Ovary (tissue), 7 donors: ENCODE measurements at regions not wholly inside any gene's neighbourhood (a gene's known extent, or its start where the extent isn't known, plus 50 kb on each side); places are given as distances from the start of the nearest gene placed in this dataset.

ENCODE experiments used
- DNase-seq, 5 donors: peaks; one replicate each; pipeline ENCODE4 v3.0.0-alpha.2; 2019 to 2020
- H3K27ac ChIP-seq, 2 donors: fragments of 200-600 bp; one replicate each; pipeline versions ENCODE4 v1.5.1 to v1.8.0; 2019 to 2022
- H3K27me3 ChIP-seq: fragments of 200-600 bp; one replicate; pipeline ENCODE4 v1.8.0; 2022
- H3K36me3 ChIP-seq: fragments of 200-600 bp; sonication (generic); one replicate; pipeline ENCODE4 v1.5.1; 2019
- H3K4me1 ChIP-seq: one replicate; pipeline ENCODE4 v1.8.1; 2013; ENCODE audit warnings: mild to moderate bottlenecking, moderate library complexity; ENCODE audit not compliant: insufficient read depth
- H3K4me3 ChIP-seq: fragments of 200-600 bp; sonication (generic); one replicate; pipeline ENCODE4 v1.5.1; 2017
- H3K9me3 ChIP-seq, 2 donors: fragments of 200-600 bp in 1 of 2; sonication (generic) in 1 of 2; one replicate each; pipeline versions ENCODE4 v1.5.1 to v1.8.1; 2013 to 2019; ENCODE audit warnings: mild to moderate bottlenecking in 1 of 2, moderate library complexity in 1 of 2
- CTCF ChIP-seq, 3 donors: fragments of 450-650 bp in 2 of 3; fragments of 200-600 bp in 1 of 3; IDR thresholded peaks; one replicate each; pipeline versions ENCODE4 v1.5.1 to v1.8.0; 2016 to 2022; ENCODE audit warnings: antibody characterized with exemption in 3 of 3, mild to moderate bottlenecking in 1 of 3
- EP300 ChIP-seq: sonication (generic); formaldehyde crosslinking; IDR thresholded peaks from one replicate; pipeline ENCODE4 v1.6.1; 2017; ENCODE audit warnings: antibody characterized with exemption
- POLR2A ChIP-seq: fragments of 450-650 bp; IDR thresholded peaks from one replicate; pipeline ENCODE4 v1.6.1; 2017; ENCODE audit warnings: antibody characterized with exemption, mild to moderate bottlenecking, moderate library complexity
- WGBS, 3 donors: extraction: QIAGEN DNeasy Blood & Tissue Kit in 1 of 3; methylation state at CpG; one replicate each; pipeline versions ENCODE4 v1.1.5 to v1.1.7; 2013 to 2017; 5-methylcytosine and 5-hydroxymethylcytosine counted together
- intact Hi-C, 4 donors: fragments of 100-400 bp; cut with DNase I; formaldehyde crosslinking; loops; one replicate each; pipeline versions ENCODE4 v1.11.0 to v1.15.1; 2022 to 2023
- donor health status: DM: no; HTN: no; CAD: no; lungs with moderate emphysema.
- donor health status: DM: no; HTN: no; CAD: no.
- donor health status: Bipolar disorder and iron deficiency.
- donor health status: DM: no; HTN: no; CAD: no.
- donor health status: DM: yes; HTN: yes; CAD: no.

- Histone ChIP-seq H3K36me3 (no peaks in the 10 kb centered on the region), H3K4me1 (no peaks in the 10 kb centered on the region), H3K4me3 (no peak overlapping the region), H3K27ac (no peak overlapping the region), H3K9me3 (no peaks in the 10 kb centered on the region), H3K27me3 (no peaks in the 10 kb centered on the region)
- intact Hi-C loops, result no loop called here
- 58 to 67% (median 66%) methylated on average over 6 of the region's 6 CpGs for WGBS, 3 donors
- no peak for TF ChIP-seq EP300
- TF ChIP-seq POLR2A, result no peak
- TF ChIP-seq CTCF (IDR thresholded peaks at IDR 0.05), result no peak
- DNase-seq, result no peak
These were observed 82.3 kb downstream of the SPRY1 start for GRCh38 chr4:123478859-123479345.

GRCh38 chr4:123479944-123480343 lies 83.3 kb downstream of the SPRY1 start:
- no peaks in the 10 kb centered on the region for H3K27me3 ChIP-seq
- DNase-seq, result no peak
- no peak overlapping the region for H3K4me3 ChIP-seq
- no peaks in the 10 kb centered on the region for H3K4me1 ChIP-seq
- intact Hi-C loops, result no loop called here
- TF ChIP-seq EP300 (no peak), POLR2A (no peak), CTCF (IDR thresholded peaks at IDR 0.05) (no peak)
- H3K27ac ChIP-seq, result no peak overlapping the region
- no peaks in the 10 kb centered on the region for H3K36me3 ChIP-seq
- H3K9me3 ChIP-seq, result no peaks in the 10 kb centered on the region
- 69 to 96% (median 81%) methylated on average over 2 of the region's 2 CpGs for WGBS, 3 donors

GRCh38 chr4:123480706-123481418 lies 84.3 kb downstream of the SPRY1 start:
- no peaks in the 10 kb centered on the region for H3K27me3 ChIP-seq
- H3K4me1 ChIP-seq, result no peaks in the 10 kb centered on the region
- H3K9me3 ChIP-seq, result no peaks in the 10 kb centered on the region
- no peak overlapping the region for H3K4me3 ChIP-seq
- DNase-seq, result no peak
- H3K27ac ChIP-seq, result no peak overlapping the region
- no peak for TF ChIP-seq POLR2A
- TF ChIP-seq EP300, result no peak
- TF ChIP-seq CTCF (IDR thresholded peaks at IDR 0.05), result no peak
- WGBS, 3 donors, result 82 to 89% (median 87%) methylated on average over 7 of the region's 7 CpGs
- intact Hi-C loops, result no loop called here
- no peaks in the 10 kb centered on the region for H3K36me3 ChIP-seq

GRCh38 chr4:123481717-123482116 lies 85.1 kb downstream of the SPRY1 start:
- H3K36me3 ChIP-seq, result no peaks in the 10 kb centered on the region
- TF ChIP-seq POLR2A, result no peak
- no peak for TF ChIP-seq EP300
- TF ChIP-seq CTCF (IDR thresholded peaks at IDR 0.05), result no peak
- whole genome bisulfite sequencing, 3 donors, result 90 to 96% (median 95%) methylated on average over 3 of the region's 3 CpGs
- H3K27me3 ChIP-seq, result no peaks in the 10 kb centered on the region
- H3K9me3 ChIP-seq, result no peaks in the 10 kb centered on the region
- H3K4me1 ChIP-seq, result no peaks in the 10 kb centered on the region
- no peak overlapping the region for H3K4me3 ChIP-seq
- no peak for DNase-seq
- no peak overlapping the region for H3K27ac ChIP-seq
- intact Hi-C loops, result no loop called here
